T-helper 9 cell (primary cell): ENCODE measurements at regions not wholly inside any gene's neighbourhood (a gene's known extent, or its start where the extent isn't known, plus 50 kb on each side); places are given as distances from the start of the nearest gene placed in this dataset.
"Not testable (repeated sequence)": the region's sequence is repeated elsewhere in the genome, so short reads cannot be mapped to it uniquely, and the experiment has no call there.

Experiments used
- DNase-seq: peaks from one replicate; pipeline ENCODE4 v3.0.0-alpha.2; 2020

- DNase-seq = no peak
Observed at GRCh38 chr12:114500775-114501473, 95.0 kb upstream of the TBX5 start.

GRCh38 chr12:114500131-114500530 lies 94.2 kb upstream of the TBX5 start:
- no peak for DNase-seq

DNA sequence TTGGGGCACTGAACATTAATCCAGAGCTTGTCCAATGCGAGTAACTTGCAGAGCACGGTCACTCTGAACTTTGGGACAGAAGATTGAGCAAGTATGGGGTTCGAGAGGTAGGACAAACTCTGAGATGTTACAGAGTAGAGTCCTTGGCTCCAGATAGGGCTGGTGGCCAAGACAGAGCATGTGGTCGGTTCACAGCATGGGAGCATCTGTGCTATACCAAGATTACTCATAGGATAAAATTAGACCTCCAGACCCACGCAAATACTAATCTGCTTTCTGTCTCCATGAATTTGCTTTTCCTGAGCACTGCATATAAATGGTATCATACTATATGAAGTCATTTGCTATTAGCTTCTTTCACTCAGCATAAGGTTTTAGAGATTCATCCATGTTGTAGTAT lies 93.4 kb upstream of the TBX5 start:
- DNase-seq = no peak

DNA sequence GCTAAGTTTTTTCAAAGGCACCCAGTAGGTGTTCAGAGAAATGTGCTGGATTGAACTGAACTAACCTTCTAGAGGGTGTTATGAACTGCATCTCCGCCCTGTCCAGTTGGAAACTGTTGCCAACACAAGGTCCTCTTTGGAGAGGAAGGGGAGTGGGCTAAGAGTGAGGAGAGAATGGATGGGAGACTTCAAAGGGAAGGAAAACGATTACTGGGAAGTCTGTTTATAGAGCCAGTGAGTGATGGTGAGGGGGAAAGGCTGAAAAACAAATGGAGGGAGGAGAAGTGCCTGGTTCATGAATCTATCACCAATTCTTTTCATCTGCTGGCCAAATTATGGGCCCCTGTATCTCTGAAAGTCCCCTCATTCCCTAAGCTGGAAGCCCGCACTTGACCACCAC lies 86.0 kb upstream of the TBX5 start:
- DNase-seq = no peak

DNA sequence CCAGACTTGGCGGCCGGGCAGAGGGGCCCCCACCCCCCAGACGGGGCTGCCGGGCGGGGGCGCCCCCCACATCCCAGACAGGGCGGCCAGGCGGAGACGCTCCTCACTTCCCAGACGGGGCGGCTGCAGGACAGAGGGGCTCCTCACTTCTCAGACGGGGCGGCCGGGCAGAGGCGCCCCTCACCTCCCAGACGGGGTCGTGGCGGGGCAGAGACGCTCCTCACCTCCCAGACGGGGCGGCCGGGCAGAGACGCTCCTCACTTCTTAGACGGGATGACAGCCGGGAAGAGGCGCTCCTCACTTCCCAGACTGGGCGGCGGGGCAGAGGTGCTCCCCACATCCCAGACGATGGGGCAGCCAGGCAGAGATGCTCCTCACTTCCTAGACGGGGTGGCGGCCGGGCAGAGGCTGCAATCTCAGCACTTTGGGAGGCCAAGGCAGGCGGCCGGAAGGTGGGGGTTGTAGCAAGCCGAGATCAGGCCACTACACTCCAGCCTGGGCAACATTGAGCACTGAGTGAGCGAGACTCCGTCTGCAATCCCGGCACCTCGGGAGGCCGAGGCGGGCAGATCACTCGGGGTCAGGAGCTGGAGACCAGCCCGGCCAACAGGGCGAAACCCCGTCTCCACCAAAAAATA lies 79.0 kb upstream of the TBX5 start:
- DNase-seq = not testable (repeated sequence)

GRCh38 chr12:114483996-114484395 lies 78.1 kb upstream of the TBX5 start:
- DNase-seq = no peak

DNA sequence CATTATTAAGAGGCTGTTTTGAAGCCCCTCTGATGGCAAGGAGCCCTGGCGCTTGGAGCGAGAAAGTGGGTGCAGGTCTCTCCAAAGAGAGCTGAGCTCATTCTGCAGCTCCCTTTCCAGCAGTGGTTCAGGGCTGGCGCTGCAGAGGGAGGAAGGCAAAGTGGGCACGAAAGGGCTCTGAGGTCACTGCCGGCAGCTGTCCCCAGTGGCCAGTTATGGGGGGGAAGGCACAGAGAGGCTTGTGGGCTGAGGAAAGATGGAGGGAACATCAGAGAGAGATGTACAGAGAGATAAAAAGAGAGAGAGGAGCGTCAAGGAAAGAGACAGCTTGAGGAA lies 75.2 kb upstream of the TBX5 start:
- no peak for DNase-seq

DNA sequence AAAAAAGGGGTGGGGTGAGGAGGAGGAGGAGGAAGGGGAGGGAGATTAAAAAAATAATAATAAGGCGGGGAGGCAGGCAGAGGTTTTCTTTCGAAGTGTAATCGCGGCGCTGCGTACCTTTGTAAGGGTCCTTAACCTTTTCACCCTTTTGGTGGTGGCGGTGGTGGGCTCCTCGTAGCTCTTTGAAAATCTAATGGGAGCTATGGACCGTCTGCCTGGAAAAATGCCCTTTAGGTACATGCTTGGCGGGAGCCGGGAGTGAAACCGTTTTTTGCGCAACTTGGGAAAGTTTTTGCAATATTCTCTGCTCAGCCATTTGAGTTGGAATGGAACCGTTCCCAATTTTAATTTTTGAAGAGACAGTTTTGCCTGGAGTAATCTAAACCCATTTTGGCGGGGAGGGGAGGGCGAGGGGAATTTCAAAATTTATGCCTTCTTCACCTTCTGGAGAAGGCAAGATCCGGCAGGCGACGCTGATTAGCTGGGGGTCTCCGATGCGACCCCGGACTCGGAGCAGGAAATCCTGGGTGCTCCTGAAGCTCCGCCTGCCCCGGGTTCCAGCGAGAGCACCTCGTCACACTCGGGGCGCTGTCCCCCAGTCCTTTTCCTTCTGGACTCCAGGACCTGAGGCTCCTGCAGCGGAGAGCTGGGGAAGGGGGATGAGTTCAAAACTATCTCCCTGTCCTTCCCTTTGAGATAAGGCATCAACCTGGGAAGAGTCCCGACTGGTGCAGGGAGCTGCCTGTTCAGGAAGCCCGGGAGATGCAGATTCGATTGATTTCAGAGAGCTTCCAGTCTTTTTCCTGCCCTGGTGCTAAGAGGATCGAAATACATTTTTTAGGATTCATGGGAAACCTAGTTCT lies 74.6 kb upstream of the TBX5 start:
- no peak for DNase-seq

- DNase-seq = no peak
Observed at GRCh38 chr12:114479831-114480230, 73.9 kb upstream of the TBX5 start.

DNA sequence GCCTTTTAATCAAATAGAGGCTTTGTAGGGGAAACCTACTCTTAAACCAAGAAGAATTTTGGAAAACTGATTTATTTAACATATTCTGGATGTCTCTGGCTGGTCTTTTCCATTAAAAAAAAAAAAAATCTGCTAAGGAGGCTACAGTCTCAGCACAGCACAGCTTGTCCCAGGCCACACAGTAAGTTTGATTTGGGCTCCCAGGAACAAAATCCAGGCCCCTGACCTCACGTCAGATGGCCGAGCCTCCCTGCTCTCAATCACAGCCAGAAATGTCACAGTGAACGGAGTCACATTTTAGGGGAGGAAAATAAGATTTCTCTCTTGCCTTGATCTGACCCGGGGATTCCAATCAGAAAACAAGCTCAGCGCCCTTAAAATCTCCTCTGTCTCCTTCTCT lies 72.9 kb upstream of the TBX5 start:
- no peak for DNase-seq

DNA sequence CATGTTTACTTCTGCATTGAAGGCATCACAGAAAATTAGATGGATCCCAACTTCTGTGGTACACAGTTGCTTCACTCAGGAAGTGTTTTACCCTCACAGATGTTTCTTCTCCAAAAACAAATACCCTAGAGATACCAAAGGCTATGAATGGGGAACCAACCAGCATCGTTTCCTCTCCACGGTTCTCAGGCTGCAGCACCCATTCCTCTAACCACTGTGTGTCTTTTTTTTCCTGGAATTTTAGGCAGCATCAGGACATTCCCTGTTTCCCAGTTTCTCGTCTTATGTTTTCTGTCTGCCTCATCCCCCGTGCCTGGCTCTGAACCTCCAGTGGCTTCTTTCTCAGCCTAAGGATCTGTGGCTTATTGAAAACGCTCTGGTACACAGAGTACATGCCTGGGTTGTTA lies 72.0 kb upstream of the TBX5 start:
- no peak for DNase-seq

DNA sequence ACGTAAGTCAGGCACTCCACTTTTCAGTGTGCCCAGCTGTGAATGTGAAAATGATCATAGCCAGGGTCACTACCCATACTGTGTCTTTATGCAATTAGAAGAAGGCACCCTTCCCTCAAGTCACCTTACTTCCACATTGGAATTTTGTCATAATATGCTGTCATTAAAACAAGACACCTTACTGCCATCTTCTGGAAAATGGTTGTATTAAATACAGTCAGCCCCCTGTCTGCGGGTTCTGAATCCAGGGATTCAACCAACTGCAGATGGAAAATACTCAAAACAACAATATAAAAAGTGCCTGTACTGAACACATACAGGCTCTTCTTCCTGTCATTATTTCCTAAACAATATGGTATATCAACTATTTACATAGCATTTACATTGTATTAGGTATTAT lies 70.2 kb upstream of the TBX5 start:
- DNase-seq = no peak

- DNase-seq = no peak
Observed at GRCh38 chr12:114473717-114474116, 67.8 kb upstream of the TBX5 start.

DNA sequence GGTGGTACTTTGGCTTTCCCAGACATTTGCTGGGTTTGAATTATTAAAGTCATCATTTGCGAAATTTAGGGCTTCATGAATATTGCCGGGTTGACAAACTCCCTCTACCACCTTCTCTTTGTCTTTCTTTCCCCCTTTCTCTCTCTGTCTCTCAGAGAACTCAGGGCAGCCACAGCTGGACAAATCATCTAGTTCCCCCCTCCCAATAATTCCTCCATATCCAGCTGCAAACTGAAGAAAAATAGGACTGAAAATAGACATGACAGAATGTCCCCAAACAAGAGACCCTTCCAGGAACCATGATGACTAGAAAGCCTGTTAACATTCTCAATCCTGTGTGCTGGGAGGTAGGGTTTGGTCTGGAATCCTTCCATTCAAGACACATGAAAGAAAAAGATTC lies 67.1 kb upstream of the TBX5 start:
- no peak for DNase-seq

DNA sequence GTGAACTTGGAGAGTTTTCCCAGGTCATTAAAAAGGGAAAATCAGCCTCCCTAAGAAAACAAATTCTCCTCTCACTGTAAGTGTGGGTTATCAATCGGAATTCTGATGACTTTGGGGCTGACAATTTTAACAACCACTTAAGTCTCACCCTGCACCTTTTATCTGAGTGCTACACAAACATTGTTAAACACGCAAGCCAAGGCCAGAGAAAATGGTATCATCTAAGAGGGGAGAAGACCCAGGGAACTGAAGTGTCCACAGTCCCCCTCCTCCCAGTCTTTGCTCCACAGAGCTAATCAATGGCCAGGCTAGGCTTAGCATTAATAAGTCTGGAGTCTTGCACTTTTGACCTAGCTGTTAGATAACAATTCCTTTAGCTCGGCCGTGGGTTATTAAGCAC lies 51.7 kb upstream of the TBX5 start:
- DNase-seq = no peak
